ENCODE measurements at regions not wholly inside any gene's neighbourhood (a gene's known extent, or its start where the extent isn't known, plus 50 kb on each side); places are given as distances from the start of the nearest gene placed in this dataset.

- no peak for DNase-seq
- Histone ChIP-seq H3K4me3 (no peak overlapping the region), H3K4me1 (no peaks in the 10 kb centered on the region), H3K9me3 (no peaks in the 10 kb centered on the region), H3K27ac (no peak overlapping the region), H3K27me3 (no peaks in the 10 kb centered on the region), H3K36me3 (no peaks in the 10 kb centered on the region)
- intact Hi-C loops (cut with DNase I) = no loop called here
- TF ChIP-seq CTCF (IDR thresholded peaks at IDR 0.05) = no peak
- no peak for TF ChIP-seq EP300 (IDR thresholded peaks at IDR 0.05)
- TF ChIP-seq POLR2A (IDR thresholded peaks at IDR 0.05) = no peak
- no peak for TF ChIP-seq POLR2AphosphoS5 (IDR thresholded peaks at IDR 0.05)
- WGBS, 2 donors = 78 to 81% methylated on average over 7 of the region's 7 CpGs
These were observed 286.5 kb upstream of the NT5E start for GRCh38 chr6:85163156-85164080.

GRCh38 chr6:85157311-85157710 is 292.6 kb upstream of the NT5E start:
- Histone ChIP-seq H3K27me3 (no peaks in the 10 kb centered on the region), H3K4me3 (no peak overlapping the region), H3K27ac (no peak overlapping the region), H3K36me3 (no peaks in the 10 kb centered on the region), H3K4me1 (no peaks in the 10 kb centered on the region), H3K9me3 (no peaks in the 10 kb centered on the region)
- no peak for DNase-seq
- TF ChIP-seq EP300 (IDR thresholded peaks at IDR 0.05) (no peak), POLR2AphosphoS5 (IDR thresholded peaks at IDR 0.05) (no peak), POLR2A (IDR thresholded peaks at IDR 0.05) (no peak), CTCF (IDR thresholded peaks at IDR 0.05) (no peak)
- intact Hi-C loops (cut with DNase I) = no loop called here
- WGBS, 2 donors = 34 to 62% methylated on average over 2 of the region's 2 CpGs

- TF ChIP-seq EP300 (IDR thresholded peaks at IDR 0.05) = no peak
- TF ChIP-seq CTCF (IDR thresholded peaks at IDR 0.05) = no peak
- no peak for TF ChIP-seq POLR2AphosphoS5 (IDR thresholded peaks at IDR 0.05)
- H3K27me3 ChIP-seq = no peaks in the 10 kb centered on the region
- no peaks in the 10 kb centered on the region for H3K36me3 ChIP-seq
- intact Hi-C loops (cut with DNase I) = no loop called here
- DNase-seq = no peak
- no peaks in the 10 kb centered on the region for H3K4me1 ChIP-seq
- H3K27ac ChIP-seq = no peak overlapping the region
- H3K4me3 ChIP-seq = no peak overlapping the region
- H3K9me3 ChIP-seq = no peaks in the 10 kb centered on the region
- 45 to 66% methylated on average over 2 of the region's 2 CpGs for WGBS, 2 donors
These were observed 306.2 kb upstream of the NT5E start for GRCh38 chr6:85143676-85144075.

- Histone ChIP-seq H3K4me1 (no peaks in the 10 kb centered on the region), H3K9me3 (no peaks in the 10 kb centered on the region), H3K4me3 (no peak overlapping the region), H3K36me3 (no peaks in the 10 kb centered on the region), H3K27me3 (no peaks in the 10 kb centered on the region), H3K27ac (no peak overlapping the region)
- DNase-seq = no peak
- no peak for TF ChIP-seq CTCF (IDR thresholded peaks at IDR 0.05)
- no peak for TF ChIP-seq EP300 (IDR thresholded peaks at IDR 0.05)
- TF ChIP-seq POLR2A (IDR thresholded peaks at IDR 0.05) = no peak
- TF ChIP-seq POLR2AphosphoS5 (IDR thresholded peaks at IDR 0.05) = no peak
- intact Hi-C loops (cut with DNase I) = no loop called here
- 67 to 75% methylated on average over 1 of the region's 1 CpG for WGBS, 2 donors
These were observed 312.0 kb upstream of the NT5E start for GRCh38 chr6:85137865-85138264.

Measured in sigmoid colon (tissue), 6 donors.